Neuronal stem cell (in vitro differentiated cells): ENCODE measurements at regions not wholly inside any gene's neighbourhood (a gene's known extent, or its start where the extent isn't known, plus 50 kb on each side); places are given as distances from the start of the nearest gene placed in this dataset.

ENCODE experiments used
- DNase-seq: peaks from one replicate; pipeline ENCODE4 v3.0.0-alpha.2; 2013; ENCODE audit warnings: low spot score
- H2AFZ ChIP-seq: one replicate; pipeline ENCODE4 v1.6.1; 2013; ENCODE audit warnings: mild to moderate bottlenecking, low read length, inconsistent platforms
- H2AK5ac ChIP-seq: 2 replicates; pipeline ENCODE4 v1.6.1; 2013; ENCODE audit warnings: low read depth, mild to moderate bottlenecking, inconsistent platforms, low read length, moderate library complexity, mixed read lengths
- H2BK120ac ChIP-seq: 2 replicates; pipeline ENCODE4 v1.6.1; 2013; ENCODE audit warnings: low read depth, mild to moderate bottlenecking, inconsistent platforms, low read length, moderate library complexity, mixed read lengths
- H2BK12ac ChIP-seq: one replicate; pipeline ENCODE4 v1.6.1; 2013; ENCODE audit warnings: low read length, inconsistent platforms
- H2BK15ac ChIP-seq: 2 replicates; pipeline ENCODE4 v1.6.1; 2013; ENCODE audit warnings: mild to moderate bottlenecking, low read length, inconsistent platforms, mixed read lengths
- H2BK5ac ChIP-seq: one replicate; pipeline ENCODE4 v1.6.1; 2013; ENCODE audit warnings: inconsistent platforms, mild to moderate bottlenecking, low read length, moderate library complexity
- H3K14ac ChIP-seq: one replicate; pipeline ENCODE4 v1.6.1; 2013; ENCODE audit warnings: low read length, inconsistent platforms
- H3K18ac ChIP-seq: 2 replicates; pipeline ENCODE4 v1.6.1; 2013; ENCODE audit warnings: low read length, inconsistent platforms
- H3K23ac ChIP-seq: 2 replicates; pipeline ENCODE4 v1.6.1; 2013; ENCODE audit warnings: low read depth, mild to moderate bottlenecking, mixed read lengths, low read length, inconsistent platforms; ENCODE audit not compliant: poor library complexity
- H3K27ac ChIP-seq: replicated peaks from 3 replicates; pipeline ENCODE4 v1.5.1; 2013; ENCODE audit warnings: low read length, inconsistent platforms
- H3K27me3 ChIP-seq, 3 experiments: 2 replicates each; pipeline ENCODE4 v1.6.1; 2013; ENCODE audit warnings: low read length in 3 of 3, mild to moderate bottlenecking in 2 of 3, inconsistent platforms in 1 of 3, low read depth in 1 of 3, mixed read lengths in 1 of 3, moderate library complexity in 1 of 3; ENCODE audit not compliant: control insufficient read depth in 3 of 3, insufficient read depth in 3 of 3
- H3K36me3 ChIP-seq, 2 donors: replicated peaks in 1 of 2; 2 replicates each; pipeline ENCODE4 v1.6.1; 2013; ENCODE audit warnings: low read length in 2 of 2; ENCODE audit not compliant: control insufficient read depth in 2 of 2, insufficient read depth in 2 of 2
- H3K4ac ChIP-seq: 2 replicates; pipeline ENCODE4 v1.6.1; 2013; ENCODE audit warnings: inconsistent platforms, mild to moderate bottlenecking, low read length, moderate library complexity
- H3K4me1 ChIP-seq, 2 donors: 1 replicate in 1 of 2; 2 replicates in 1 of 2; pipeline ENCODE4 v1.6.1; 2013; ENCODE audit warnings: low read length in 2 of 2, low read depth in 1 of 2; ENCODE audit not compliant: control insufficient read depth in 2 of 2, insufficient read depth in 1 of 2
- H3K4me2 ChIP-seq: one replicate; pipeline ENCODE4 v1.6.1; 2013; ENCODE audit warnings: mild to moderate bottlenecking, low read length, inconsistent platforms; ENCODE audit not compliant: insufficient read depth, poor library complexity, severe bottlenecking
- H3K4me3 ChIP-seq, 2 donors: 2 replicates each; pipeline ENCODE4 v1.5.1; 2013; ENCODE audit warnings: low read length in 2 of 2, mild to moderate bottlenecking in 2 of 2, inconsistent platforms in 1 of 2, moderate library complexity in 1 of 2
- H3K79me1 ChIP-seq: one replicate; pipeline ENCODE4 v1.6.1; 2013; ENCODE audit warnings: low read depth, mild to moderate bottlenecking, inconsistent platforms, low read length, moderate library complexity
- H3K9ac ChIP-seq: one replicate; pipeline ENCODE4 v1.6.1; 2013; ENCODE audit warnings: mild to moderate bottlenecking, low read depth, low read length, inconsistent platforms; ENCODE audit not compliant: poor library complexity
- H3K9me3 ChIP-seq, 2 donors: replicated peaks in 1 of 2; 2 replicates each; pipeline versions ENCODE3 to v1.6.1; 2013; ENCODE audit warnings: low read length in 2 of 2, mild to moderate bottlenecking in 2 of 2, inconsistent platforms in 1 of 2, low read depth in 1 of 2, mixed read lengths in 1 of 2, moderate library complexity in 1 of 2; ENCODE audit not compliant: control insufficient read depth in 2 of 2, insufficient read depth in 1 of 2
- H4K8ac ChIP-seq: one replicate; pipeline ENCODE4 v1.6.1; 2013; ENCODE audit warnings: low read depth, mild to moderate bottlenecking, inconsistent platforms, low read length, moderate library complexity
- H4K91ac ChIP-seq: one replicate; pipeline ENCODE4 v1.6.1; 2013; ENCODE audit warnings: low read length, low read depth, mild to moderate bottlenecking, inconsistent platforms; ENCODE audit not compliant: poor library complexity
- WGBS, 2 donors: extraction: QIAGEN DNeasy Blood & Tissue Kit; methylation state at CpG; one replicate each; pipeline ENCODE4 v1.1.7; 2013; ENCODE audit warnings: missing lambda C conversion rate in 2 of 2, mixed read lengths in 1 of 2; ENCODE audit not compliant: insufficient read length in 2 of 2, insufficient replicate concordance in 1 of 2; ENCODE audit errors: extremely low coverage in 2 of 2; 5-methylcytosine and 5-hydroxymethylcytosine counted together

- Histone ChIP-seq H3K36me3 (no peaks in the 10 kb centered on the region), H3K18ac (peak overlapping the region; percentile 39), H3K27ac (no peak overlapping the region), H2BK12ac (no peak overlapping the region), H3K4me3 (no peak overlapping the region), H3K4me1 (peaks cover 0 to 3% of the 10 kb centered on the region in 2 donors), H2BK5ac (no peak overlapping the region), H3K23ac (no peak overlapping the region), H2BK15ac (no peak overlapping the region), H3K4ac (no peak overlapping the region), H2BK120ac (no peak overlapping the region), H2AK5ac (peak overlapping the region; percentile 44), H3K79me1 (no peaks in the 10 kb centered on the region), H4K91ac (no peak overlapping the region), H3K14ac (peak overlapping the region; percentile 26), H3K27me3 (peaks cover 0 to 62% (median 0%) of the 10 kb centered on the region in 3 experiments), H4K8ac (no peak overlapping the region), H3K4me2 (no peak overlapping the region), H3K9ac (no peak overlapping the region), H2AFZ (no peak overlapping the region), H3K9me3 (peaks cover 0 to 5% of the 10 kb centered on the region in 2 donors)
- DNase-seq = no peak
- no CpG with 5 or more reads among the region's 19 CpGs for WGBS, 2 donors
Measured at GRCh38 chr2:239502430-239503186, 101.8 kb upstream of the HDAC4 start.

- H2BK15ac ChIP-seq = no peak overlapping the region
- H4K8ac ChIP-seq = no peak overlapping the region
- WGBS, 2 donors = no CpG with 5 or more reads among the region's 22 CpGs
- H2BK5ac ChIP-seq = no peak overlapping the region
- H4K91ac ChIP-seq = no peak overlapping the region
- H3K79me1 ChIP-seq = no peaks in the 10 kb centered on the region
- H3K4me2 ChIP-seq = no peak overlapping the region
- peak overlapping the region; percentile 20 for H2AK5ac ChIP-seq
- peak overlapping the region; percentile 27 for H3K14ac ChIP-seq
- H2BK12ac ChIP-seq = no peak overlapping the region
- H3K4ac ChIP-seq = no peak overlapping the region
- no peak overlapping the region for H3K4me3 ChIP-seq
- H3K27ac ChIP-seq = no peak overlapping the region
- H3K23ac ChIP-seq = no peak overlapping the region
- no peak for DNase-seq
- no peak overlapping the region for H2BK120ac ChIP-seq
- H2AFZ ChIP-seq = no peak overlapping the region
- H3K27me3 ChIP-seq = peaks cover 0 to 61% (median 0%) of the 10 kb centered on the region in 3 experiments
- H3K18ac ChIP-seq = peak overlapping the region; percentile 7
- H3K9me3 ChIP-seq = peaks cover 0 to 8% of the 10 kb centered on the region in 2 donors
- no peaks in the 10 kb centered on the region for H3K36me3 ChIP-seq
- peaks cover 0 to 9% of the 10 kb centered on the region in 2 donors for H3K4me1 ChIP-seq
- no peak overlapping the region for H3K9ac ChIP-seq
Measured at GRCh38 chr2:239500574-239501550, 100.0 kb upstream of the HDAC4 start.

DNA sequence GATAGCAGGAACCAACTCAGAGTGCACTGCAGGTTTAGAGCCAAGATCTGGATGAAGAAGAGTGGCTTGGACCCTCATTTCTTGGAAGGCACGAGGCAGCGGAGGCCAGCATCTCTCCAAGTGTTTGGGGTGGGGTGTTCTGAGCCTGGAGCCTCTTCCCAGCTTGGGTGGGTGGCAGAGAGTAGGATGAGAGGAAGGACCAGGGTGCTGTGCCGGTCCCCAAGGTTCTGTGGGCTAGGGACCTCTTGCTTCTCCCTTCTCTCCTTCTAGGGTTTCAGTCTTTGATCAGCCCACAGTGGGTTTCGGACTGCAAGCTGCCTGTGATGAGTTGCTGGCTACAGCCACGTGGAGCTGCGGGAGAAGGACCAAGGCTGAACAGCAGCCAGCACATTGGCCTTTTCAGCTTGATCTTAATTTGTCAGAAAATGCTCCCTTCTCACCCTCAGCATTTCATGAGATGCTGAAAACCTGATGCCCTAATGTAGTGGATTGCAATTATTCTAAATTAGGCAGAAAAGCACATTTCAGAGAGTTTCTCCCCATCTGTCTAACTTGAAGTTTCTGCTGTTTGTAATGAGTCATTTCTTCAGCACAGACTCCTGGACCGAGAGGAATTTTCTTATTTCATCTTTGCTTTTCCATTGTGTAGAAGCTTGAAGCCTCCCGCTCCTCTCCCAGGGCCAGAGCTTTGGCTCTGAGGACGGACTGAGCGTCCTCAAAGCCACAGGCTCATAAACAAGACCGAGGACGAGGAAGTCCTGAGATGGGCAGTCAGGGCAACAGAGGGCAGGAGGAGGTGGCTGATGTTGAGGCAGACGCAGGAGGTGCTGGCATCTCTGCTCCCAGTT is 99.1 kb upstream of the HDAC4 start:
- Histone ChIP-seq H3K9me3 (peaks cover 0 to 8% of the 10 kb centered on the region in 2 donors), H2BK12ac (no peak overlapping the region), H2AFZ (no peak overlapping the region), H2AK5ac (no peak overlapping the region), H3K27me3 (peaks cover 0 to 57% (median 0%) of the 10 kb centered on the region in 3 experiments), H4K91ac (no peak overlapping the region), H3K9ac (no peak overlapping the region), H2BK15ac (no peak overlapping the region), H3K4ac (no peak overlapping the region), H3K79me1 (no peaks in the 10 kb centered on the region), H3K4me3 (no peak overlapping the region), H4K8ac (no peak overlapping the region), H2BK120ac (no peak overlapping the region), H3K14ac (peak overlapping the region; percentile 27), H3K36me3 (no peaks in the 10 kb centered on the region), H3K18ac (no peak overlapping the region), H3K23ac (no peak overlapping the region), H3K4me1 (peaks cover 4 to 14% of the 10 kb centered on the region in 2 donors), H3K27ac (no peak overlapping the region), H3K4me2 (no peak overlapping the region), H2BK5ac (no peak overlapping the region)
- WGBS, 2 donors = no CpG with 5 or more reads among the region's 13 CpGs
- DNase-seq = no peak
